Activated T-cell treated with anti-CD3 and anti-CD28 coated beads, Interleukin-2, amount 50 U/mL, for 4 hours (primary cell): ENCODE measurements at regions not wholly inside any gene's neighbourhood (a gene's known extent, or its start where the extent isn't known, plus 50 kb on each side); places are given as distances from the start of the nearest gene placed in this dataset.

Experiments used
- ATAC-seq, 2 donors: fragments of 200-7000 bp; cut with Tn5 transposase; one replicate each; pipeline ENCODE4 v1.10.0; 2021
- DNase-seq: peaks from one replicate; pipeline ENCODE4 v3.0.0-alpha.2; 2020
- H3K27me3 Mint-ChIP-seq: one replicate; pipeline ENCODE4 v1.8.0; 2021; ENCODE audit warnings: low read depth, mixed read lengths
- H3K36me3 Mint-ChIP-seq: one replicate; pipeline ENCODE4 v1.8.0; 2022; ENCODE audit warnings: mixed read lengths; ENCODE audit not compliant: insufficient read depth
- H3K4me1 Mint-ChIP-seq: one replicate; pipeline ENCODE4 v1.8.0; 2021; ENCODE audit warnings: low read depth, mixed read lengths
- H3K4me3 Mint-ChIP-seq: one replicate; pipeline ENCODE4 v1.8.0; 2021; ENCODE audit warnings: mild to moderate bottlenecking, moderate library complexity, mixed read lengths
- H3K9me3 Mint-ChIP-seq: one replicate; pipeline ENCODE4 v1.8.0; 2021; ENCODE audit warnings: mixed read lengths

DNA sequence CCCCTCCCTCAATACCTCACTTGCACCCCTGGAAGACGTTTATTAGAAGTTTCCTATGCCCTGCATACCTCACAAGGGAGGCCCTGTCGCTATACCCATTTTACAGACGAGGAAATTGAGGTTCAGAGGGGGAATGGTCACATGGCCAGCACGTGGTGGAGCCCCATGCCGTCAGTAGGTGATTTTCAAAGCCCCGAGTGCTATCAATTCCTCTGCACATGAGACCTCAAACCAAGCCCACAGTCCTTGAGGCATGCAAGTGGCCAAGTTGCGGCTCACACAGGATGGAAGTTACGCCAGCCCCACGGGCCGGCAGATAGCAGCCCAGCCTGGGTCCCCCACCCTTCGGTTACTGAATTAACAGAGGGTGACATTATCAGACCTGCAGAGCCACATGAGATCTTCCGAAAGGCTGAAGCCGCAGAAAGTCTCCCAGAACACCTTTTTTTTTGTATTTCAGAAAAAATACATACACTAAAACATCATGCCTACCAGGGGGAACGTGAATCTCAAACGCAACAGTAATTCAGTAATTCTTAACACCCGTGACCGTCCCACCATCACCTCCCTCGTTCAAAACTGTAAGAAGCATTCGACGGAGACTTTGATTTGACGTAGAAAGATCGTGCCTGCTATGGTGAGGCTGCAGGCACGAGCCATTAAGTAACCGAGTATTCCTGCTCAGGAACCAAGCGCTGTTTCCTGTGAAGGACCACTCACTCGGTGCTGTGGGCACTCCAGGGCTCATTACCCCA lies 129.0 kb downstream of the RFLNA start:
- peaks cover 39% of the 10 kb centered on the region for H3K36me3 Mint-ChIP-seq
- no peak for ATAC-seq
- H3K4me3 Mint-ChIP-seq = no peak overlapping the region
- H3K4me1 Mint-ChIP-seq = peaks cover 3% of the 10 kb centered on the region
- H3K9me3 Mint-ChIP-seq = no peaks in the 10 kb centered on the region
- no peaks in the 10 kb centered on the region for H3K27me3 Mint-ChIP-seq
- no peak for DNase-seq

DNA sequence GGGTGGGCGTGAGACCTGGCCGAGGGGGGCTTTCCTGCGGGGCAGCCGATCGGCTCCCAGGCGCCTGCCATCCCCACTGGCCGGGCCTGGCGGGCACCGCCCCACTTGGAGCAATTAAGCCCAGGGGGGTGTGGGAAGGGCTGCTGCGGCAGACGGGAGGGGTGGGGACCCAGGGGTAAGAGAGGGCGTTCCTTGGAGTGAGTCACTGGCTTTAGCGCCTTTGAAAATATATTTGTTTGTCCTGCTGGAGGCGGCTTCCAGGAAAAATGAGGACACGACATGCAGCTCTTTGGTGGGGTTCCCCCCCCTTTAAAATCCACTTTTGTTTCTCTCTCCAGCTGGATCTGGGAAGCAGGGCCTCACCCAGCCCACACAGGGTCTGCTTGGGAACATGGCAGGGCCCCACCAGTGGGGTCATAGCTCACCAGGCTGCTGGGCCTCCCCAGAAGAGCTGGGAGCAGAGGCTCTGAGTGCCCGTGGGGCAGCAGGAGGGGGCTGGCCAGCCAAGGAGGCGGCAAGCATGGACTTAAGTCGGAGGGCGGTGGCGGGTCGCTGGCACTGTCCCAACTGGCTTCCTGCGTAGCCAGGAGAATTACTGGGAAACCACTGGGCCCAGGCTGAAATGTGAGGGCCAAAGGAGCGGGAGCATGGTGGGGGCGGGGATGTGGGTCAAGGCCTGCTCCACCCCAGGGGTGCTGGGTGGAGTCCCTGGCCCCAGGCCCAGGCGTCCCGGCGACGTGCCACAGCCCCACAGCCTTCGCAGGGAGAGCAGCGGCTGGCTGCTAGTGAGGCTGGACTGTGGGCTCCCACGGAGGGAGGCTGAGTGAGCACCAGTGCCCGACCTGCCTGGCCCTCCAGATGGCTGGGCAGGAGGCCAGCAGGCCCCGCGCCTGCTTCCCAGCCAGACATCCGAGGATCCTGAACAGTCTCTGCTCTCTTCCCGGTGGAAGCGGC lies 128.0 kb downstream of the RFLNA start:
- ATAC-seq (no peak), DNase-seq (no peak)
- H3K27me3 Mint-ChIP-seq = no peaks in the 10 kb centered on the region
- peaks cover 41% of the 10 kb centered on the region for H3K36me3 Mint-ChIP-seq
- no peak overlapping the region for H3K4me3 Mint-ChIP-seq
- no peaks in the 10 kb centered on the region for H3K9me3 Mint-ChIP-seq
- no peaks in the 10 kb centered on the region for H3K4me1 Mint-ChIP-seq

DNA sequence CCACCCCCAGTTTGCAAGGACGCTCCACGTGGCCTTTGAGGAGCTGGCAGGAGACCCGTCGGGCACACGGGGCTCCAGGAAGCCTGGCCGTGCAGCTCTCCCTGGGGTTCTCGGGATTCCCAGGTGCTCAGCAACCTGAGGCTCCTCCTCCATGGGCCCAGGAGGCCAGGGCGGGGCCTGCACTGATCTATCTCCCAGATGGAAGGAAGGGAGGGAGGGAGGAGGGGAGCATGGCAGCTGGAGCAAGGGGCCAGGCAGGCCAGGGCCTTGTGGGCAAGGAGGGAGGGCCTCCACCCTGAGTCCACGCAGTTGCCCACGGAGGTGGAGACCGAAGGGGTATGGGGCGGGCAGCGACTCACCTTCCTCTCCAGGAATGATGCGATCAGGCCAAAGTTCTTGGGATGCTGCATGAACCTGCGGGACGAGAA lies 127.3 kb downstream of the RFLNA start:
- Mint-ChIP-seq H3K27me3 (no peaks in the 10 kb centered on the region), H3K4me1 (no peaks in the 10 kb centered on the region), H3K4me3 (no peak overlapping the region), H3K9me3 (no peaks in the 10 kb centered on the region), H3K36me3 (peaks cover 44% of the 10 kb centered on the region)
- ATAC-seq = no peak
- DNase-seq = no peak

DNA sequence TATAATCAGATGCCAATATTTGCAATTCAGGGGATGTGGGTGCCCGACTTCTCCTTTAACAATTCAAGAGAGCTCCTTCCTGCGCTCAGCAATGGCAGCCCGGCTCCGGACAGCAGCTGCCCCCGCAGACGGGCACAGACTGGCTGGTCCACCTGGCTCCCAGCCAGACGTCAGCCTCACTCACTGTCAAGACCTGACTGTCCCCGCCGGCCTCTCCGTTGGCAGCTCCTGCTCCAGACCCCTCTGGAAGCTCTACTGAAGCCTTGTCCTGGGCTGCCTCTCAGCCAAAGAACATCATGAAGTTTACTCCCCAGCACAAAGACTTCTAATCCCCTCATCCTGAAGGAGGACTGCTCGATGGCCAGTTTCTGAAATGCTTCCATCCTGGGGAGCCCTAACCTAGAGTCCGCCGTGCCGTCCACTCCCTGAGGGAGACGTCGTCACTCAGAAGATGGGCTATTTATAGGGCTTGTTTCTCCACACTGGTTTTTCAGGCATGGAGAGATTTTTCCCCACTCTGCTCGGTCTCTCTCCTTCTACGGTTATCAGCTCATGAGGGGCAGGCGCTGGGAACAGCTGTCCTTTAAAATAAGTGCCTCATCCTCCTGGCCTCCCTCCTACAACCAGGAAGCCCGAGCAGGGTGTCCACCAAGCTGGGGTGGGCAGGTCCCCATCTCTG lies 126.2 kb downstream of the RFLNA start:
- no peak overlapping the region for H3K4me3 Mint-ChIP-seq
- H3K4me1 Mint-ChIP-seq = no peaks in the 10 kb centered on the region
- no peaks in the 10 kb centered on the region for H3K9me3 Mint-ChIP-seq
- ATAC-seq = no peak
- H3K36me3 Mint-ChIP-seq = peaks cover 41% of the 10 kb centered on the region
- no peak for DNase-seq
- no peaks in the 10 kb centered on the region for H3K27me3 Mint-ChIP-seq

DNA sequence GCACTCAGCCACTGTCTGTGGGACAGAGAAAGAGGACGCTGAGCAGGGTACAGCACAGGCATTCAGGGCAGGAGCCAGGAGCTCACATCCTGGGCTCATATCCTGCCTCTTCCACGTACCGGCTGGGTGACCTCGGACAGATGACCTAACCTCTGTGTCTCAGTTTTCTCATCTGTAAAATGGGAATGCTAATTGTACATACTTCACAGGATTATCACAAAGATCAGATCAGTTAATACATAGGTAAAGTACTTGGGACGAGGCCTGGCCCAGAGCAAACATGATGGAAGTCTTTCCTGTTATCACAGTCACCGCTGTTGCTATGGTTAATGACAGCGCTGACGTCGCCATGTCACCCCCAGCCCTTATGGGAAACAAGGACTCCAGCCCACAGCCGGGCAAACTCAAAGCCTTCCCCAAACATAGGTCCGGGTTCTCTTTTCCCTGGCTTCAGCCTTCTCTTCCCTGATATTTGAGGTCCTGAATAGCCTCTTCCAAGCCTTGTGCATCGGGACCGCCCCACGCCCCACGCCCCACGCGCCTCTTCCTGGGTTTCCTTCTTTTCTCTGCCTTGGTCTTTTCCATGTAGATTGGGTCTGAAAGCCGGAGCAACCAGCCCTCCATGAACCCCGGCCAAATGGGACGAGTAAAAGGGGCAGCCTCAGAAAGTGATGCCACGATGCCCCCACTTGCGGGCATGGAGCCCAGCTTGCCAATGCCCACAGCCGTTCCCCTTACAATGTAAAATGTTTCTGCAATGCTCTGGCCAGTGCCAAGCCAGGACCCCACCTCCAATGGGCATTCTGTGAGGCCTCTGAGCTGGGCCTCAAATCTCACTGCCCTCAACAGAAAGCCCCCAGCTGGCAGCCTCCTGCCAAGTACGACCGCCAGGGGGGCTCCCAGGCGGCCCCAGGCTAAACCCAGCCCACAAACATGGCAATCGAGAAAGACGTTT lies 125.4 kb downstream of the RFLNA start:
- Mint-ChIP-seq H3K4me3 (no peak overlapping the region), H3K9me3 (no peaks in the 10 kb centered on the region), H3K27me3 (no peaks in the 10 kb centered on the region), H3K36me3 (peaks cover 44% of the 10 kb centered on the region), H3K4me1 (no peaks in the 10 kb centered on the region)
- DNase-seq (no peak), ATAC-seq (no peak)

DNA sequence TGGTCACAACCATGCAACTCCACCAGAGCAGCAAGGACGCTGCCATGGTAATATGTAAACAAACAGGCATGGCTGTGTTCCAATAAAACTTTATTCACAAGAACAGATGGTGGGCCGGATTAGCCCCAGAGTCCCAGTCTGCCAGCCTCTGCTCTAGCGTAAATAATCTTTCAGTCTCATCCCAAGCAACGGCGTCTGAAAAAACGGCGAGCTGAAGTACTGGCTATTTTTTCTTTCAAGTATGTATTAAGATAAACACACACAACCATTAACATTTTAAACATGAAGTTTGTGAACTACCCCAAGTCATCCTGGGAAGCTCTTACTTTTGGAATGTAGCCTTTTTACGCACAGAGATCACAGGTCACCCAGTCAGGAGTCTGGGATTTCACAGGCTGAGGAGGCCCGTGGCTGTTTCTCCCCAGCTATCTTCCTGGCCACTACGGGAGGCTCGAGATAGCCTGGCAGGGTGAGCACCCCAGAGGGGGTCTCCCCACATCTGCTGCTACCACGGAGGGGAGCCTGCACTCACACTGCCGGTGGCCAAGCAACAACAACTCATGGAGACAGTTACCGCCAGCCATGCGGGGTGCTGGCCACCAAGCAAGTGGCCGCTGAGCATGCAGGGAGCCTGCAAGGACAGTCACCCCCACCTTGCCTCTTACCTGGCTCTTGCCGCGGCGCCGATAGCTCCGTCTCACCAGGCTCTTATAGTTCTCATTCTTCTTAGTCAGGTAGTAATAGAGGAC lies 124.6 kb downstream of the RFLNA start:
- Mint-ChIP-seq H3K4me3 (no peak overlapping the region), H3K36me3 (peaks cover 38% of the 10 kb centered on the region), H3K27me3 (no peaks in the 10 kb centered on the region), H3K4me1 (no peaks in the 10 kb centered on the region), H3K9me3 (no peaks in the 10 kb centered on the region)
- DNase-seq (no peak), ATAC-seq (no peak)

DNA sequence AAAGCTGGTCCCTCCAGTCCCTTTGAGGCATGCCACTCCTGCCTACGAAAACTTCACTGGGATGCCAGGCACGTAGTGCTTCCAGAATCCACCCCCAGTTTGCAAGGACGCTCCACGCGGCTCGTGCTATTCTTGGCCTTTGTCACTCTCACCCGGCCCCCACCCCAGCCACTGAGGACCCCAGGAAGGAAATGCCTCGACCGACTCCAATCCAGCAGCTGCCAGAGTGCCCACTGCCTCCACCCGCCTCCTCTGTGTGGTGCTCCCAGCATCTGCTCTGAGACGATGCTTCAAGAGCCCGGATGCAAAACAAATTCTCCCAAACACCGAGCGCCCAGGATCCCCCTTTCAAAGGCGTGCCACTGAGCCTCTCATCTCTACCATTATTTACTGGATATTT lies 123.9 kb downstream of the RFLNA start:
- Mint-ChIP-seq H3K4me3 (no peak overlapping the region), H3K27me3 (no peaks in the 10 kb centered on the region), H3K36me3 (peaks cover 31% of the 10 kb centered on the region), H3K4me1 (no peaks in the 10 kb centered on the region), H3K9me3 (no peaks in the 10 kb centered on the region)
- ATAC-seq (no peak), DNase-seq (no peak)

DNA sequence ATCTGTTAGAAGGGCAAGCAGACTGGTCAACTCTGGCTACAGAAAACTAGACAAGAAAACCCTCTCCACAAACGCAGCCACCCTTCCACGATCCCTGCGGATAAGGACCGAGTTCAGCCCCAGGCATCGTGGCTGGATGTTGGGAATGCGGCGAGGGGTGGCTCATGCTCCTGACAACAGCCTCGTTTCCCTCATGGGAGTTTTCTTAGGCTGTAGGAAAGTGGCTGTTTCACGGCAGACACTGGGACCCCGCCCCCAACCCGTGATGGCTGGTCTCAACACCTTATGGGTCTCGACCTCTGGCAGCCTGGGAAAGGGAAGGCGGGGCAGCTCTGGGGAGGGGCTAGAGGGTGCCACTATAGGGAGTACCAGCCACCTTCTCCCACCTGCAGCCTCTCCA lies 123.3 kb downstream of the RFLNA start:
- Mint-ChIP-seq H3K4me1 (no peaks in the 10 kb centered on the region), H3K9me3 (no peaks in the 10 kb centered on the region), H3K4me3 (no peak overlapping the region), H3K27me3 (no peaks in the 10 kb centered on the region), H3K36me3 (peaks cover 28% of the 10 kb centered on the region)
- DNase-seq = no peak
- no peak for ATAC-seq

DNA sequence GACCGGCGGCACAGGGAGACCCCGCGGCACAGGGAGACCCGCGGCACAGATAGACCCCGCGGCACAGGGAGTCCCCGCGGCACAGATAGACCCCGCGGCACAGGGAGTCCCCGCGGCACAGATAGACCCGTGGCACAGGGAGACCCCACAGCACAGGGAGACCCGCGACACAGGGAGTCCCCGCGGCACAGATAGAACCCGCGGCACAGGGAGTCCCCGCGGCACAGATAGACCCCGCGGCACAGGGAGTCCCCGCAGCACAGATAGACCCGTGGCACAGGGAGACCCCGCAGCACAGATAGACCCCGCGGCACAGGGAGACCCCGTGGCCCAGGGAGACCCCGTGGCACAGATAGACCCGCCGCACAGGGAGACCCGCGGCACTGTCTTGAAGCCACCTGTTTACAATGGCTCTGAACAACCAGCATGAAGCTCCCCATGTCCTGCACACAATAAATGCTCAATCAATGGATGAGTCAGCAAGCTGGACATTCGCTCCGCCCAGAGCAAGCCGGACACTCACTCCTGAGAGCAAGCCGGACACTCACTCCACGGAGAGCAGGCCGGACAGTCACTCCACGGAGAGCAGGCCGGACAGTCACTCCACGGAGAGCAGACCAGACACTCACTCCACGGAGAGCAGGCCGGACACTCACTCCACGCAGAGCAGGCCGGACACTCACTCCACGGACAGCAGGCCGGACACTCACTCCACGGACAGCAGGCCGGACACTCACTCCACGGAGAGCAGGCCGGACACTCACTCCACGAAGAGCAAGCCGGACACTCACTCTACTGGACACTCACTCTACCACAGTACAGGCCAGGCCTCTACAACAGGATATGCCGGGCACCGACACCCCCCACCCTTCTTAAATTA lies 121.9 kb downstream of the RFLNA start:
- ATAC-seq (no peak), DNase-seq (no peak)
- H3K4me3 Mint-ChIP-seq = no peak overlapping the region
- H3K4me1 Mint-ChIP-seq = no peaks in the 10 kb centered on the region
- no peaks in the 10 kb centered on the region for H3K27me3 Mint-ChIP-seq
- peaks cover 28% of the 10 kb centered on the region for H3K36me3 Mint-ChIP-seq
- H3K9me3 Mint-ChIP-seq = no peaks in the 10 kb centered on the region

DNA sequence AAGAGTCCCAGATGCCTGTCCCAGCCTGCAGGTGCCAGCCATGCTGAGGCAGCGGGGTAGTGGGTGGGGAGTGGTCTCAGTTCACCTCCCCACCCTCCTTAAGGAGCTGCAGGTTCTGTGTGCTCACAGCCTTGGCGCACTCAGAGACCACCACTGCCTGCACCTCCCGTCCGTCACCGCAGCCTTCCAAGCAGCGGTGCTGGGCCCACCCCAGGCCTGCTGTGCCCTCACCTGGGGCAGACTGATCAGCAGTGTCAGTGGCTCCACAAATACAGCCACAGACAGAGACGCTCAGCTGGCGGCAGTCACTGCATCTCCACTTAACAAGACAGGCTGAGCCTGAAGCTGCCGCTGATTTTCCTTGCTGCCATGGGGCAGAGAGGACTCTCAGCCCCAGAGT lies 120.2 kb downstream of the RFLNA start:
- no peaks in the 10 kb centered on the region for H3K4me1 Mint-ChIP-seq
- DNase-seq = no peak

DNA sequence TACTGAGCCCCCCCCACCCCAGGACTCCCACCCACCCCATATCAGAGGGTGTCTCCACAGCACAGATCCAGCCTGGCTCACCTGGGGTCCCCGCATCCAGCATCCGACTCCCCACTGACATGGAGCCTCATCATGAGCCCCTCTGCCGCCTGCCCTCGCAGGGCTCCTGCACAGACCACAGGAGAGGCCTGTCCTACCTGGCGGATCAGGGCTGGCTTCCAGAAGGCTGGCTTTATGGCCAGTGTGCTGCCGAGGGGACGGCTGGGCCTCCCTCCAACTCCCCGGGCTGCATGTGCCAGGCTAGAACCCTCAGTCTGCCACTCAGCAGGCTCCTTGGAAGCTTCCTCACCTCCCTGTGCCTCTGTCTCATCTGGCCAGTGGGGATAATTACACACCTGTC lies 119.0 kb downstream of the RFLNA start:
- H3K36me3 Mint-ChIP-seq = peaks cover 18% of the 10 kb centered on the region
- no peaks in the 10 kb centered on the region for H3K9me3 Mint-ChIP-seq
- ATAC-seq (no peak), DNase-seq (no peak)
- H3K27me3 Mint-ChIP-seq = no peaks in the 10 kb centered on the region
- no peaks in the 10 kb centered on the region for H3K4me1 Mint-ChIP-seq
- no peak overlapping the region for H3K4me3 Mint-ChIP-seq

More for the DNA sequence above, 120.2 kb downstream of the RFLNA start:
- H3K36me3 Mint-ChIP-seq = peaks cover 26% of the 10 kb centered on the region
- no peaks in the 10 kb centered on the region for H3K27me3 Mint-ChIP-seq
- H3K9me3 Mint-ChIP-seq = no peaks in the 10 kb centered on the region
- no peak for ATAC-seq
- no peak overlapping the region for H3K4me3 Mint-ChIP-seq

DNA sequence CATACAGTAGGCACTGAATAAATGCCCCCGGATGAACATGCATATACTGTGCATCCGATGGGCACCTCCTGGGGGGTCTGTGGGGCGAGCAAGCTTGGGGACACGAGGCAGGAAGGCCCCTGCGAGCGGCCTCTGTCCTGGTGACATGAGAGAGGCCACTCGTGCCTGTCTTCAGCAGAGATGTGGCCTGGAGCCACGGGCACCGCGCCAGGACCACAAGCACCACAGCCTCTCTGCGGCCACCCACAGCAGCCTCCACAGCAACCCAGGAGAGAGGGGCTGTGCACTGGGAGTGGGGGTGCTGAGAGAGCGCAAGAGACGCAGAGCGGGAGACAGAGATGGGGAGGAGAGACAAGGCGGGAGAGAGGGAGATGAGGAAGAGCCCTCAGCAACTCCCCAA lies 118.5 kb downstream of the RFLNA start:
- Mint-ChIP-seq H3K4me3 (no peak overlapping the region), H3K27me3 (no peaks in the 10 kb centered on the region), H3K9me3 (no peaks in the 10 kb centered on the region), H3K36me3 (peaks cover 16% of the 10 kb centered on the region), H3K4me1 (no peaks in the 10 kb centered on the region)
- ATAC-seq = no peak
- no peak for DNase-seq
